ENCODE measurements at regions not wholly inside any gene's neighbourhood (a gene's known extent, or its start where the extent isn't known, plus 50 kb on each side); places are given as distances from the start of the nearest gene placed in this dataset.

- TF ChIP-seq CTCF (conservative IDR thresholded peaks at IDR 0.05 in 1 of 2, IDR thresholded peaks at IDR 0.05 in 1 of 2; ENCODE audit: low read depth in 1 of 2, low read length in 2 of 2), result no peak
- no peak for TF ChIP-seq EZH2 (IDR thresholded peaks at IDR 0.05; ENCODE audit: low read length, missing control alignments)
Measured at GRCh38 chr2:216799873-216800431, 59.9 kb downstream of the TNP1 start.

Data from fibroblast of lung (primary cell).